ENCODE measurements at regions not wholly inside any gene's neighbourhood (a gene's known extent, or its start where the extent isn't known, plus 50 kb on each side); places are given as distances from the start of the nearest gene placed in this dataset.

DNA sequence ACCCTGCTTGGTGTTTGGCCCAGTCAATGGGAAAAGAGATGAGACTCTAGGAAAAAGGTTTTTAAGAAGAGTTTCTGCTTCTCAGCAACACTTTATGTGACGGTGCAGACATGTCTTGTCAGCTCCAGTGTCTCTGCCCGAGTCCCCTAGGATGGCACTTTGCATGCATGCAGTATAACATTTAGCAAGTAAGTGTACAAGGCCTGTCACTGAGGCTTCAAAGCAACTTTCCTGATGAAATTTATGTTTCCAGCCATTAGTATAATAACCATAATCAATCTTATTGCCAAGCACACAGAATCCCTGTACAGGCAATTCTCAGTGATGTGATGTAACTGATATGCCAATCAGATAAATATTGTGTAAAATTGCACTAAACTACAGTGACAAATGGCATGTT is 248.1 kb upstream of the PLET1 start:
- TF ChIP-seq, protein P1, sequence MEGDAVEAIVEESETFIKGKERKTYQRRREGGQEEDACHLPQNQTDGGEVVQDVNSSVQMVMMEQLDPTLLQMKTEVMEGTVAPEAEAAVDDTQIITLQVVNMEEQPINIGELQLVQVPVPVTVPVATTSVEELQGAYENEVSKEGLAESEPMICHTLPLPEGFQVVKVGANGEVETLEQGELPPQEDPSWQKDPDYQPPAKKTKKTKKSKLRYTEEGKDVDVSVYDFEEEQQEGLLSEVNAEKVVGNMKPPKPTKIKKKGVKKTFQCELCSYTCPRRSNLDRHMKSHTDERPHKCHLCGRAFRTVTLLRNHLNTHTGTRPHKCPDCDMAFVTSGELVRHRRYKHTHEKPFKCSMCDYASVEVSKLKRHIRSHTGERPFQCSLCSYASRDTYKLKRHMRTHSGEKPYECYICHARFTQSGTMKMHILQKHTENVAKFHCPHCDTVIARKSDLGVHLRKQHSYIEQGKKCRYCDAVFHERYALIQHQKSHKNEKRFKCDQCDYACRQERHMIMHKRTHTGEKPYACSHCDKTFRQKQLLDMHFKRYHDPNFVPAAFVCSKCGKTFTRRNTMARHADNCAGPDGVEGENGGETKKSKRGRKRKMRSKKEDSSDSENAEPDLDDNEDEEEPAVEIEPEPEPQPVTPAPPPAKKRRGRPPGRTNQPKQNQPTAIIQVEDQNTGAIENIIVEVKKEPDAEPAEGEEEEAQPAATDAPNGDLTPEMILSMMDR (IDR thresholded peaks at IDR 0.05): no peak
- no peak for TF ChIP-seq ZFX (IDR thresholded peaks at IDR 0.05; ENCODE audit: borderline replicate concordance)
